GM21723 (cell line): ENCODE measurements at regions not wholly inside any gene's neighbourhood (a gene's known extent, or its start where the extent isn't known, plus 50 kb on each side); places are given as distances from the start of the nearest gene placed in this dataset.

Experiments
- ATAC-seq: cut with Tn5 transposase; IDR thresholded peaks from one replicate; pipeline ENCODE4 v1.9.1; 2021; ENCODE audit warnings: mild to moderate bottlenecking, moderate library complexity; ENCODE audit not compliant: unreplicated experiment

DNA sequence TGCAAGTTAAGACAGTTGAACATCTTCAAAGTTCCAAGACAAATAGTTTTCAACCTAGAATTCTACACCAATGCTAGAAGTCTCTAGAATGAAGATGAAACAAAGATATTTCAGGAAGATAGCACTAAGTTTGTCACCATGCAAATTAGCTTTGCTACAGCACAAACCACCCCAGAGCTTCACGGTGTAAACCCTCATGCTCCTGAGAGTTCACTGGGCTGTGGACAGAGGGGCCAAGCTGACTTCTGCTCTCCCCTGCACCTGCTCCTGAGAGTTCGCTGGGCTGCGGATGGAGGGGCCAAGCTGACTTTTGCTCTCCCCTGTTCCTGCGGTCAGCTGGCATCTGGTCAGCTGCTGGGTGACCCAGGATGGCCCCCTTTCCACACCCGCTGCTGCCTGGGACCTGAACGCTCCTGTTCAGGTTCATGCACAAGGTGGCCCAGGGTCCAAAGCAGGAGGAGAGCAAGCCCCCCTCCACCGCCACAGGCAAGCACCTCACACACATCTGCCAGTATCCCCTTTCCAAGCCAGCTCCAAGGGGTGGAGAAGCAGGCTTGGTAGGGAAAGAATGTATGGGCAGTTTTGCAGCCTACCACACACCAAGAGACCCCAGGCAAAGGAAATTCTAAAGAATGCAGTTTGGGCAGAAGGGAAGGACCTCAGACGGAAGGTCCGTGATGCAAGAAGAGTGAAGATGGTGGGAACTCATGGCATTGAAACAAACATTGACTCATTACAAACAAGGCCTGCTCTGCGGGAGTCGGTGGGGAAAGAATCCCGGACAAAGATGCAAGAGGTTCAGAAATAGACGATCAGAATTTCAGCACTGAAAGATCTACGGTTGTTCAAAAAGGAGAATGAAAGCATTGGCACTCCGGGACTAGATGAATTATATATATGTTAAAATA is 137.8 kb upstream of the PPP2R2D start:
- no peak for ATAC-seq

DNA sequence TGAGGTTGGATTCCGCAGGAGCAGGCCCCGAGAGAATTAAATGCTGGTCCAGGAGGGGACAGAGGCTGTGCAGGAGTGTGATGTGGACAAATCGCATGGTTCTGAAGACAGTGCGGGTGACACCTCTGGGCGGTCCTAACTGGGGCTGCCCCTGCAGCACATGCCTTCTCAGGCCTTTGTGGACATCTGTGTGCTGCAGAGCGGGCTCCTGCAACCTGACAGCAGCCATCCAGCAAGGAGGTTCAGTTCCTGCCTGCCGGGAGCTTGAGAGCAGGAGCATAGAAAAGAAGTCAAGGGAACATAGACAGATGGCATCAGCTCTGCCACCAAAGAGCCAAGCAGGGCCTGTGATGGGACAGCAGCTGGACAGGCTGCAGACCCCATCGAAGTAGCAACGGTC is 135.9 kb upstream of the PPP2R2D start:
- ATAC-seq = no peak

DNA sequence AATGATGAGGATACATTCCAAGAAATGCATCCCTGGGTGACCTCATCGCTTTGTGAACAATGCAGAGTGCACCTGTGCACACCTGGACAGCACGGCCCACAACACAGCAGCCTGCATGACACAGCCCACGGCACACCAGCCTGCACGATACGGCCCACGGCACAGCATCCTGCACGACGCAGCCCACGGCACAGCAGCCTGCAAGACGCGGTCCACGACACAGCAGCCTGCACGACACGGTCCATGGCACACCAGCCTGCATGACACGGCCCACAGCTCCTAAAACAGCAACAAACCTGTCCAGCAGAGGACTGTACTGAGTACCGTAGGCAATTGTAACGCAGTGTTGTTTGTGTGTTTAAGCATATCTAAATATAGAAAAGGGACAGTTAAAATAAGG is 134.7 kb upstream of the PPP2R2D start:
- ATAC-seq = no peak

DNA sequence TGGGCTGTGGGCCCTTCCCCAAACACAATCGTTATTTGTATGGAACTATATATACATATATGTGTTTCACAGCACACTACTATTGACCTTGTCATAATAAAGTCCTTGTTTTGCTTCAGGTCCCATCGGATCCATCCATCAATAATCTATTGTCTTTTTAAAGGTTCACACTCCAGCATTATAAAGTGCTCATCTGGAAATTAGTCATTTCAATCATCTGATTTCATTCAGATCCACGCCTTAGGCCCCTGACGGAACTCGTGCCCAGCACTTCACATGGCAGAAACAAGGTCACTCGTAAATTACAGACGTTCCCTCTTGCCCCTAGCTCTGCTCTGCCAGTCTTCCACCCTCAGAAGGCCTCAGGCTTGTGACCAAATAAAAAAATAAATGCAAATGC is 133.1 kb upstream of the PPP2R2D start:
- no peak for ATAC-seq

DNA sequence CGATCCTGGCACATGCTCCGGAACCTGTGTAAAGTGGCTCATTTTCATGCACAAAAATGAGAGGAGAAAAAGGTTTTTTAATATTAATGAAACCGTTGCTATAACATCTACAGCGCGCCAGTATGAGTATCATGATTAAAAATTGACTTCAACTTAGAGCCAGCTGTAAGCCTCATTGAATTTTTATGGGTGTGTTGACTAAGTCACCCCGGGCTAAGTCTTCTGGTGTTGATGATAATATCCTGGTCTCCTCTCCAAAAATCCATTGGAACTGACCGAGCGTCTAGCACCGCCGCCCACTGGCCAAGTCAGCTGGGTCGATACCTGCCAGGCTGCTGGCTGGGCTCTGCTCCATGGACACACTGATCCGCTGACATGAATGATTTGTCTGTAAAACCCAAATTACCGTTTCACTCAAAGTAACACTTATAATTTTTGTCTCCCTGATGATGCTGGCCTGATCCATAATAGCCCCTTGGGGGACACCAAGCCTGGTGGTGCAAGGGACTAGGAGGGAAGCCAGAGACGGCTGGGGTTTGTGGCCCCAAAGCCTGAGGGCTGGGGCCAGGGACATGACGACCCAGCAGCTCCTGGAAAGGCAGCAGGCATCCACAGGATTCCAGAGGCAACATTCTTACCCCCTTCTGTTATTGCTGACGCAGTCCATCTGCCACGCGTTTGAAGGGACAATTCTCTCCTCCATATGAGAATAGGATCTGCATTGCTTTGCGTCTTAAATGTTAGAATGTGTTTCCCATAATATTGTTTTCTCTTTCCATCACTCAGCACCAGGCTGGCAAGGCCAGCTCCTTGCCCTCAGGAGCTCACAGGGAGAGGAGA is 131.0 kb upstream of the PPP2R2D start:
- no peak for ATAC-seq

DNA sequence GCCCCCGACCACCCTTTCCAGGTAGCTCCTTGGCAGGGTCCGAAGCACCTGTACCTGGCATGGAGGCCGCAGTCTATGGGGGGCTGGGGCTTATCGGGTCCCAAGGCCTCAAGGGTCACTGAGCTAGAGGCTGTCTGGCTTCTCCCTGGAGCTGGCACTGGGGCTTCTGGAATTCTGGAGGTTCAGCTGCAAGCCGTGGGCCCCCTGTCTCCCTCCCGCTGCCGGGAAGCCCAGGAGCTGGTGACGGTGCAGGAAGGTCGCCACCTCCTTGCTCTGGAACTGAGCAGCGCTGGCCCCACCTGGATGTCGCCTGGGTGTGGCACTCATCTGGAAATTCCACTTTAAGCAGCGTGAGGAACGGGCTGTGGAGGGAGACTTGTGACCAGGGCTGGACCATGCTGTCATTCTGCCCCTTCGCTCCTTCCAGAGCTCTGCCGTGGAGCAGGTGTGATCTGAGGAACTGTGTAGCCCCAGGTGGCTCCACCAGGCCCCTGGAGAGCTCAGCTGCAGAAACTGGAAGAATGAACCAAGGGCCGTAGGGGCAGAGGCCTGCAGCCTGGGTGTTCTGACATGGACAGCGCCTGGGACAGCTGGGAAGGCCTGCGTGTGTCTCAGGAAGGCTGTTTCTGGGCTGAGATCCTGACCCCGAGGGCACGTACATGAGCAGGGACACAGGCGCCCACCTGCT is 129.7 kb upstream of the PPP2R2D start:
- no peak for ATAC-seq

DNA sequence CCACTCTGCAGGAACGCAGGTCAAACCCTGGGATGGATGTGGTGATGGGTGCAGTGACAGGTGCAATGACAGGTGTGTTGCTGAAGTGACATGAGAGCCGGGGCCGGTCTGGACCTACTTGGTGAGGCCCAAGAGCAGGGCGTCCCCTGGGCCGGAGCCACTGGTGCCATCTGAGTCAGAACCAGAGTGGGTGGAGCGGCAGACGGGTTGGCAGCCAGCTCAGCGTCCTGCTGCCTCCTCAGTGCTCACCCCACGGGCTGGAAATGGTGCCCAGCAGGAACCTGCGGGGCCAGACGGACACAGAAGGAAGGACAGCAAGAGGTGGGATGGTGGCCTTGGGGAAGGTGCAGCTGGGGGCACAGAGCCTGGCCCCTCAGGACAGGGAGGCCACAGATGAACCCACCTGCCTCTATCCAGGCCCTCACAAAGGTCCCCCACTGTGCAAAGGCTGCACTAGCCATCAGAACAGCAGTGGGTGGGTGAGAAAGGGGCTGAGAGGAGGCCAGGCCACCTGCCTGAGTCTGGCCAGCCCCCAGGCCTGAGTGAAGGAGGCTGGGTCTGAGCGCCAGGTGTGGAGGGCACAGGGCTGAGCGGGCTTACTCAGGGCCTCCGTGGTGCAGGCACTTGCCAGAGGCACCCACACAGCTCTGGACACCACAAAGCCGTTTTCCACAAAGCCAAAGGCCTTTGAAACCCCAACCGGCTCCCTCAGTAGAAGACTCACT is 129.0 kb upstream of the PPP2R2D start:
- ATAC-seq = no peak

DNA sequence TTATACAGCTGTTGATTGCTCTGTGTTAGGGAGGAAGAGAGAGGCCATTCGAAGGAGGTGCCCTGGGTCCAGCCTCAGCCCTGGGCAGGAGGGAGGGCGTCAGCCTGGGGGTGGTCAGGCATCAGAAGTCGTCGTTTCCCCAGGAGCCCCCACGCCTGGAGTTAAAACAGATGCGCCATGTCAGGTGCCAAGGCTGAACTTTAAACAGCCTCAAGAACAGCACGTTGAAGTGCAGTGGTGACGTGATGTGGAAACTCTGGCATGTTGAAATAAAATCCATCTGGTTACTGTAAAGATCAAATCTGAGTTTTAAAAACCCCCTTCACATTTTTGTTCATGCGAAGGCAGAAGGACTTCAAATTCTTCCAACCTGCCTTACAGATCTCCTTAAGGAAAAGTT is 128.4 kb upstream of the PPP2R2D start:
- ATAC-seq = no peak

DNA sequence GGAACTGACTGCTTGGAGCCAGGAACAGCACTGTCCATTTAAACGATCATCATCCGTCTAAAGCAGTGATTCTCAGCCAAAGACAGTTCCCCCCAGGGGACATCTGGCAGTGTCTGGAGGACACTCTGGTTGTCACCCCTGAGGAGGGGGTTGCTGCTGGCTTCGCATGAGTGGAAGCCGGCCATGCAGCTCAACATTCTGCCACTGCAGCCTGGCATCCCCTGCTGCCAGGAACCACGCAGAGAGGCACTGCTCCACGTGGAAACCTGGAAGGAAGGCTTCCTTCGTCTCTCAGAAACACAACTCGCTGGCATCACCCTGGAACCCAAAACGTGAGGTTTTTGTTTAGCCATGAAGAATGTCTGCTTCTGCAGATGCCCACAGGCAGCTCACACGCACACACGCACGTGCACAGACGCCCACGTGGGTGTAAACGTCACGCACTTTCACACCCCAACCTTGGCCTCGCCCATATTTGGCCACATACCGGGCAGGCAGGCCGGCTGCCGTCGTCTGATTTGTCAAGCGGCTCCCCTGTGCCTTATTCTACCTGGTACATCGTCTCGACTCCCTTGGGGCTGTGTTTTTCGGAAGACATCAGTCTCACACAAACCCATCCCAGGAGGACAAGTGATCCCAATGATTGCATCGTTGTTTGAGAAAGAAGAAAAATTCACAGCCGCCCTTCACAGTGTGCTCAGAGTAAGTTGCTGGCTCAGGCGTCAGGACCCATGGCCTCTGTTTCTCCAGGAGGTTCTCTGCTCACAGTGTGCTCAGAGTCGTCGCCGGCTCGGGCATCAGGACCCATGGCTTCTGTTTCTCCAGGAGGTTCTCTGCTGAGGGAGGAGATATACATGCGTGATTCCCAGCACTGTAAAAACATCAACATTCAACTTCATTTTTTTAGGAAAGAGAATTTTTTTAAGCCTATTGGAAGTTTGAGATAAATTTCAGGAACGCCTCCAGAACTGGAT is 127.2 kb upstream of the PPP2R2D start:
- no peak for ATAC-seq

DNA sequence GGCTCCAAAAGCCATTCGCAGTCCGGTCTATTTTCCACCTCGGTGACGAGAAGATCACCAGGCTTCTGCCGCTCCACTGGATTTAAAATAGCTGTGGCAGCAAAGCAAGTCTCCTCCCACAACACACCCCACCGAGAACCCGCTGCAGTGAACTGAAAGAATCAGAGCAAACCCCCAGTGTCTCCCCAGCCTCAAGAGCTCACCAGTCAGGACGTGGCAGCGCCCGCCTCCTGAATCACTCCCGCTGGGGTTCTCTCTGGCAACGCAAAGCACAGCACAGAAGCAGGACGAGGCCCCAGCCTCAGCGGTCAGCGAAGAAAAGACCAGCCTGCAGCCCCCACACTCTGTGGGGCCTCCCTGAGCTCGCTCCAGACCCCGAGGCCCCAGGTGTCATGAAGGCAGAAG is 126.1 kb upstream of the PPP2R2D start:
- ATAC-seq = no peak

DNA sequence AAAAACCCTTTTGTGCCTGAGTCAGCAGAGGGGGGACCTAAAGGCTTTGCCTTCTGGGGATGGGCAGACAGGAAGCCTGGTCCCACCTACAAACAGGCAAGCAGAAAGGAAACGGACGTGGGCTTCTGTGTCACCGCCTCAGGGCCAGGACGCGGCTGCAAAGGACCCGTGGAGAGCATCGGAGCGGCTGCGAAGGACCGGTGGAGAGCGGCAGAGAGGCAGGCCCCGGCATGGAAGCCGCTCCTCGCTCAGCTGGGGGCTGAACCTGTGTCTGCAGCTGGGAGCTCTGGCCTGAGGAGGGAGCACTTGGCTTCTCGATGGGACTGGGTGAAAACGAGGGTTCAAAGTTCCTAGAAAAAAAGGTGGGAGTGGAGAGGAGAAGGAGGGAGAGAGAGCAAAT is 125.4 kb upstream of the PPP2R2D start:
- no peak for ATAC-seq

DNA sequence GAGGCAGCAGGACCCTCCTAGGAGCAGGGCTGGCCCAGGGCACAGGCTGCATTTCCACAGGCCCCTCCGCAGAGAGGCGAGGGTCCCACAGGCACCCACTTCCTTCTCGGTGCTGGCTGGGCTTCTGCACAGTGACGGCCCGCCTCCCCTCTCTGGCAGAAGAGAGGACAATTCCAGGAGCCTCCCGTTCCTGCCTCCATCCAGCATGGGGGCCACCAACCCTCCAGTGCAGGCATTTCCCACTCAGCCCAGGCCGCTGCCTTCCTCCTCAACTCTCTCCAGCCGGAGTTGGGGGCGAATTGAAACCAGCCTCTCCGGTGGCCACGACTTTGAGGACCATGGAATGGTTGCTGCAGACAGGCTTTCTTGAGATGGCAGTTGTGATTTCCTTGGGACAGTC is 125.0 kb upstream of the PPP2R2D start:
- no peak for ATAC-seq

DNA sequence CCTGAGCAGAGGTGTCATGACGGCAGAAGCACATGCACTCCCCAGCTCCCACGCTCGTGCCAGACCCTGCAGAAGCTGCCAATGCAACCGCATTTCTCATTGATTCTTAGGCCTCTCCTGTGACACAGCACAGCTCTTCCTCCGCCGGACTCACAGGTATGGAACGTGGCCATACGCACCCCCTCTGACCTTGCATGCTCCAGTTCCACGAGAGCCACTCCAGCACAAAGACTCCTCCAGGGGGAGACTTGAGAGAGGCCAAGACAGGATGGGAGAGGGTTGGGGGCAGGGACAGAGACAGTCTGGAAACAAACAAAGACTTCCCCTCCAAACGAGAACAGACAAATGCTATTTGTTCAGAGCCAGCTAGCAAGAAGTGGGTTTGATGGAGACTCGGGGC is 124.3 kb upstream of the PPP2R2D start:
- ATAC-seq = no peak

DNA sequence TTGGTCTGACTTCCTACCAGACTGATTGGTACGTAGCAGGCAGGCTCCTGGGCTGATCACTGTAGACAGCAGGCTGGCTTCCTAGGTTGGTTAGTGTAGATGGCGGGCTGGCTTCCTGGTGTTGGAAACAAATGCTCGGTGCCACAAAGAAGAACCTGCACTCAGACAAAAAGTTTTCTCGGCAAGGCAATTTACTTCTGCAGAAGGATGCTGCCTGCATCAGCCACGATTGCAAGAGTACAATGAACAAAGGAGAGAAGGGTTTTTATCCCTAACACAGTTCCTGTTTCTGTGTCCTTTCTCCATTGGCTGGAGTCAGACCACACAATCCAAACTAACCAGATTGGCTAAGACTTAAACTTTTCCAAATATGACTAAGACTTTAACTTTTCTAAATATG is 123.6 kb upstream of the PPP2R2D start:
- no peak for ATAC-seq

DNA sequence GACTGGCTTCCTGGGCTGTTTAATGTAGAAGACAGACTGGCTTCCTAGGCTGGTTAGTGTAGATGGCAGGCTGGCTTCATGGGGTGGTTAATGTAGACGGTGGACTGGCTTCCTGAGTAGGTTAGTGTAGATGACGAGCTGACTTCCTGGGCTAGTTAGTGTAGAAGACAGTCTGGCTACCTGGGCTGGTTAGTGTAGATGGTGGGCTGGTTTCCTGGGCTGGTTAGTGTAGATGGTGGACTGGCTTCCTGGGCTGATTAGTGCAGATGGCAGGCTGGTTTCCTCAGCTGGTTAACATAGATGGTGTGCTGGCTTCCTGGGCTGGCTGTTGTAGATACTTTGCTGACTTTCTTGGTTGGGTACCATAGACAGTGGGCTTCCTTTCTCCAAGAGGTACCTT is 122.9 kb upstream of the PPP2R2D start:
- no peak for ATAC-seq

DNA sequence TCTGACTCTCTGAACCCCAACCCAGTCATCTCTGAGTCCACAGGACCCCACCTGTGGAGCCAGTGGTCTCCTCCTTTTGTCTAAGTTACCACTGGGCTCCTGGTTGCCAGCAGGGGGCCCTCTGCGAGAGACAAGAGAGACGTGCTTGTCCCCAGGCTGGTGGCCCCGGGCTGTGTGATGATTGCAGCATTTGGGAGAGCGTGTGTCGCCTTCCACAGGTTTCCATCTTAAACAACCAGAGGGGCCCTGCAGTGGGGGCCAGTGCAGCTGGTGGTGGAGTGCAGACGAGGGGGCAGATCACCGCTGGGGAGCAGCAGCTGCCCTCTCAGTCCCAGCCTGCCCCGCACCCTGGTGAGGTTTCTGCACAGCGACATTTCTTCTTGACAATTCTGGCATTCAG is 122.4 kb upstream of the PPP2R2D start:
- ATAC-seq = no peak

DNA sequence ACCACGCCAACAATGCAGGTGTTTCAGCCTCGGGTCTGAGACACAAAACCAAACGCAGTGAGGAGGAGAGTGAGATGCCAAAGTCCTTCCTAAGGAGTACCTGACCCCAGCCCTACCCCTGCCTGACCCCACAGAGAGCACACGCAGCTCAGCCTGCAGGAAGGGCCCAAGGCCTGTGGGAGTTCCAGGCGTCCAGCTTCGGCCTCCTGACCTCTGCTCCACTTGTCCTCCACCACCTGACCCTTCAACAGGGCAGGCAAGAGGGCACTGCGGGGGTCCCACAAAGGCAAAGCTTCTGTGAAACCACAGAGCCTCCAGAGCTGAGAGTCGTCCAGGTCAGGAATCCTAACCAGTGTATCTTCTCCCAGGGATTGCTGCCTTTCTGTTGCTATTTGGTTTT is 122.0 kb upstream of the PPP2R2D start:
- no peak for ATAC-seq

DNA sequence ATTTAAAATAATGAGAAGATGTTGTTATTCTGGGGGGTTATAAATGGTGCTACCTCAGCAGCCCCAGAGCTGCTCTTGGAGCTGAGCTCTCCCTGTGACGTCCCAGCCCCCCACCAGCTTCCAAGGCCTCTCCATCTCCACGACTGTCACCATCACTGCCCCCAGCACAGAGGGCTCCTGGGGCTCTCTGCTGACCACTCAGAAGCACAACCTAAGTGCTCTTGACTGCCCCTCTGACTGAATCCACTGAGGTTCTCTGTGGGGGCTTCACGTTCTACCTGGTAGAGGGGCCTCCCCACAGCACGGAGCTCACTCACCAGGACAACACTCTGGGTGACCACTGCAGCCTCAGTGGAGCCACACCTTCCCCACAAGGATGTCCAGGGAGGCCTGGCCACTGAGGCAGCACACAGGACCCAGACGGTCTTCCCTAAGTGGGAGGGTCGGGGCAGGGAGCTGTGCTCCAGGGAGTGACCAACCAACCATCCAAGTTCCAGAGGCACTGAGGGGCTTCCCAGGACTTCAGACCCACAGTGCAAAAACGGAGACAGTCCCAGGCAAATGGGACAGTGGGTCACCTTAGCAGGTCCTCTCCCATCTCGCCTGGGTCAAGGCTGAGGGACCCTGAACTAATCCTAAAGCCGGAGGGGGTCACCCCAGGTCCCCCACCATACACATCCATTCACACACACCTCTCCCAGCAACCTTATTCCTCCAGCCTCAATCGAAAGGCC is 121.0 kb upstream of the PPP2R2D start:
- ATAC-seq = no peak

DNA sequence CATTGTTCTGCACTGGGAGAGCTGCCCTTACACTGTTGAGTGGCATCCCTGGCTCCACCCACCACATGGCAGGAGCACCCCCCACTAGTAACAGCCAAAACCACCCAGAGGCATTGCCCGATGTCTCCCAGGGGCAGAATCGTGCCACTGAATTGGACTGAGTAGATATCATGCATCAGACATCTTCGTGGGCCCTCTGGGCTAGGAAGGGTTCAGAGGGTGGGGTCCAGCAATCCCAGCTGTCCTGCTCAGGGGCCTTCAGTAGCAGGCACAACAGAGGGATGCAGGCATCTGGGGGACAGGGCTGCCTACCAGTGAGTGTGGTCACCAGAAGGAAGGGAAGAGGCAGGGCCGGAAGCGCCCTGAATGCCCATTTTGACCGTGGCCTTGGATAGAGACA is 119.7 kb upstream of the PPP2R2D start:
- ATAC-seq = no peak
